Kidney (tissue), 13 donors: ENCODE measurements at regions not wholly inside any gene's neighbourhood (a gene's known extent, or its start where the extent isn't known, plus 50 kb on each side); places are given as distances from the start of the nearest gene placed in this dataset.

Experiments
- DNase-seq, 5 donors: peaks; one replicate each; pipeline ENCODE4 v3.0.0-alpha.2; 2013 to 2020
- FAIRE-seq: peaks from 2 replicates; lab custom pipeline; 2012; peaks lifted over from hg19 to GRCh38; lab: Jason Lieb, UNC
- H3K27ac ChIP-seq, 2 donors: one replicate each; pipeline ENCODE4 v1.7.0; 2013; ENCODE audit warnings: low read depth in 2 of 2, low read length in 2 of 2, inconsistent platforms in 1 of 2
- H3K27me3 ChIP-seq: one replicate; pipeline ENCODE4 v1.7.1; 2013; ENCODE audit warnings: low read length, inconsistent platforms; ENCODE audit not compliant: control insufficient read depth, insufficient read depth
- H3K36me3 ChIP-seq, 3 donors: one replicate each; pipeline versions ENCODE4 v1.7.0 to v1.7.1; 2013; ENCODE audit warnings: low read length in 3 of 3, control low read depth in 1 of 3, inconsistent platforms in 1 of 3; ENCODE audit not compliant: insufficient read depth in 3 of 3, control insufficient read depth in 2 of 3
- H3K4me1 ChIP-seq, 3 donors: one replicate each; pipeline versions ENCODE4 v1.7.0 to v1.7.1; 2013; ENCODE audit warnings: low read length in 3 of 3, inconsistent platforms in 1 of 3, low read depth in 1 of 3; ENCODE audit not compliant: control insufficient read depth in 2 of 3, insufficient read depth in 2 of 3
- H3K4me3 ChIP-seq, 3 donors: one replicate each; pipeline versions ENCODE4 v1.7.0 to v1.8.1; 2013; ENCODE audit warnings: low read length in 3 of 3, control low read depth in 1 of 3, inconsistent platforms in 1 of 3
- H3K9ac ChIP-seq, 3 donors: one replicate each; pipeline versions ENCODE4 v1.7.0 to v1.7.1; 2013; ENCODE audit warnings: low read length in 3 of 3, control low read depth in 1 of 3, inconsistent platforms in 1 of 3
- H3K9me3 ChIP-seq, 3 donors: one replicate each; pipeline versions ENCODE4 v1.7.0 to v1.7.1; 2013; ENCODE audit warnings: low read length in 3 of 3, control low read depth in 1 of 3, inconsistent platforms in 1 of 3; ENCODE audit not compliant: control insufficient read depth in 2 of 3, insufficient read depth in 1 of 3
- intact Hi-C: fragments of 100-400 bp; cut with DNase I; formaldehyde crosslinking; loops from one replicate; pipeline ENCODE4 v1.11.1; 2022
- TF ChIP-seq, protein P1 (sequence below): IDR thresholded peaks from 3 replicates; pipeline ENCODE4 v1.5.1; 2012; ENCODE audit warnings: mild to moderate bottlenecking, moderate library complexity, borderline replicate concordance; ENCODE audit not compliant: insufficient read depth; ENCODE audit errors: extremely low read depth
- donor health status: control.
- donor health status: control.
- donor health status: control.
- donor health status: control.
- donor health status: control.
- donor health status: DM: yes; HTN: yes; CAD: no.
- donor health status: Normal renal cell carcinoma (clear cell type).

DNA sequence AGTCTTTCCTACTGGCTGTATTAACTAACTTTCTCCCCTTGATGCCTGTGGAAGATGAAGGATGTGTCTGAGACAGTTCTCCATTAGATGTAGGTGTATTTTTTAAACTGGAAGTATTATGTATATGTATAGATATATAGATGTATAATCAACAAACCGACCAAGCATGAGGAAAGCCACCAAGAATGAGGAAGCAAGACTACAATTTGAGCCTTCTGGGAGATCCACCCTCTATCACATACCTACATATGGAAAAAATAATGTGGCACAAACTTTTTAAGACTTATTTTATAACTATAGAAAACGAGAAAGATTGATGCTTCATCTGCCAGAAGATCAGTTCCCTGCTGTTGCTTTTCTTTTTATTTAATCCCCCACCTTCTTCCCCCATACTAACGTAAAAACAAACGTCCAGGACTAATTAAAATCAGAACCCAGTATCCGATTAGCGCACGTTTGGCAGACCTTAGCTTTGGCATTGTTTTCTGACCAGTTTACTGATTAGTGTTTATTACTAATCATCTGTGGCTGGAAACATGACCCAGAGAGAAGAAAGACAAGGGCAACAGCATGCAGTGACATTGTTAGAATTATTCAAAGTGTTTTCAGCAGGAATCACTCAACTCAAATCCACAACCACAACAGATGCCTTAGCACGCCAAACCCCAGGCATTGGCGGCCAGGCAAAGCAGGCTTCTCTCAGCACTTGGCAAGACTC lies 490.2 kb downstream of the EBF1 start:
- no peaks in the 10 kb centered on the region for H3K27me3 ChIP-seq
- H3K4me1 ChIP-seq = no peaks in the 10 kb centered on the region
- no peaks in the 10 kb centered on the region for H3K9me3 ChIP-seq
- no peak overlapping the region for H3K9ac ChIP-seq
- DNase-seq (no peak), FAIRE-seq (no peak)
- TF ChIP-seq, protein P1, sequence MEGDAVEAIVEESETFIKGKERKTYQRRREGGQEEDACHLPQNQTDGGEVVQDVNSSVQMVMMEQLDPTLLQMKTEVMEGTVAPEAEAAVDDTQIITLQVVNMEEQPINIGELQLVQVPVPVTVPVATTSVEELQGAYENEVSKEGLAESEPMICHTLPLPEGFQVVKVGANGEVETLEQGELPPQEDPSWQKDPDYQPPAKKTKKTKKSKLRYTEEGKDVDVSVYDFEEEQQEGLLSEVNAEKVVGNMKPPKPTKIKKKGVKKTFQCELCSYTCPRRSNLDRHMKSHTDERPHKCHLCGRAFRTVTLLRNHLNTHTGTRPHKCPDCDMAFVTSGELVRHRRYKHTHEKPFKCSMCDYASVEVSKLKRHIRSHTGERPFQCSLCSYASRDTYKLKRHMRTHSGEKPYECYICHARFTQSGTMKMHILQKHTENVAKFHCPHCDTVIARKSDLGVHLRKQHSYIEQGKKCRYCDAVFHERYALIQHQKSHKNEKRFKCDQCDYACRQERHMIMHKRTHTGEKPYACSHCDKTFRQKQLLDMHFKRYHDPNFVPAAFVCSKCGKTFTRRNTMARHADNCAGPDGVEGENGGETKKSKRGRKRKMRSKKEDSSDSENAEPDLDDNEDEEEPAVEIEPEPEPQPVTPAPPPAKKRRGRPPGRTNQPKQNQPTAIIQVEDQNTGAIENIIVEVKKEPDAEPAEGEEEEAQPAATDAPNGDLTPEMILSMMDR = no peak
- H3K27ac ChIP-seq = no peak overlapping the region
- intact Hi-C loops = no loop called here
- no peaks in the 10 kb centered on the region for H3K36me3 ChIP-seq
- H3K4me3 ChIP-seq = no peak overlapping the region

DNA sequence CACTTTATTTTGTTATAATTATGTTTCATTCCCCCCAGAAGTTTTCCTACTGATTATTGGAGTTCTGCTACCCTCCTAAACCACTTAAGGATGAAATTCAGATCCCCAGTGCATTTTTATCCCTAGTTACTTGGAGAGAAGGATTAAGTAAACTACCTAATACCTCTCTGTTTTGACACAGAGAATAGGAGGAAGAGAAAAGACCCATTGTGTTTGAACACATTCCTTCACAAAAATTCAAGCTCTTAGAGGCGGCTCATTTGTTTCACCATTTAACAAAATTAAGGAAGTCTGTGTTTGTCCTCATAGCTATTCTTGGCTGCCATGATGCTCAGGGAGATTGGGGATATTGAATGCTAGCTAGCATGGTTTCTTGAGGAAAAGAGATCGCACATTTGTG lies 492.6 kb downstream of the EBF1 start:
- no peak for DNase-seq
- H3K4me1 ChIP-seq = no peaks in the 10 kb centered on the region
- no peaks in the 10 kb centered on the region for H3K9me3 ChIP-seq
- no peak for FAIRE-seq
- H3K36me3 ChIP-seq = no peaks in the 10 kb centered on the region
- TF ChIP-seq, protein P1 = no peak
- H3K4me3 ChIP-seq = no peak overlapping the region
- H3K27ac ChIP-seq = no peak overlapping the region
- intact Hi-C loops = no loop called here
- no peak overlapping the region for H3K9ac ChIP-seq
- no peaks in the 10 kb centered on the region for H3K27me3 ChIP-seq

GRCh38 chr5:158606233-158606632 lies 493.5 kb downstream of the EBF1 start:
- no peak overlapping the region for H3K9ac ChIP-seq
- DNase-seq (no peak), FAIRE-seq (no peak)
- no peak overlapping the region for H3K4me3 ChIP-seq
- H3K36me3 ChIP-seq = no peaks in the 10 kb centered on the region
- H3K4me1 ChIP-seq = no peaks in the 10 kb centered on the region
- H3K27me3 ChIP-seq = no peaks in the 10 kb centered on the region
- H3K9me3 ChIP-seq = no peaks in the 10 kb centered on the region
- intact Hi-C loops = no loop called here
- TF ChIP-seq, protein P1 = no peak
- no peak overlapping the region for H3K27ac ChIP-seq

- Histone ChIP-seq H3K36me3 (no peaks in the 10 kb centered on the region), H3K4me3 (no peak overlapping the region), H3K9ac (no peak overlapping the region), H3K9me3 (no peaks in the 10 kb centered on the region), H3K27me3 (no peaks in the 10 kb centered on the region), H3K27ac (no peak overlapping the region), H3K4me1 (no peaks in the 10 kb centered on the region)
- DNase-seq (no peak), FAIRE-seq (no peak)
- TF ChIP-seq, protein P1 = no peak
- intact Hi-C loops = no loop called here
Observed at GRCh38 chr5:158602981-158603380, 496.7 kb downstream of the EBF1 start.
